CD1c-positive myeloid dendritic cell (primary cell): ENCODE measurements at regions not wholly inside any gene's neighbourhood (a gene's known extent, or its start where the extent isn't known, plus 50 kb on each side); places are given as distances from the start of the nearest gene placed in this dataset.
"Not testable (repeated sequence)": the region's sequence is repeated elsewhere in the genome, so short reads cannot be mapped to it uniquely, and the experiment has no call there.

ENCODE experiments used
- DNase-seq: peaks from one replicate; pipeline ENCODE4 v3.0.0-alpha.2; 2016; ENCODE audit errors: extremely low spot score

- DNase-seq, result peak; percentile 29
These were observed 68.7 kb upstream of the GOLGA8B start for GRCh38 chr15:34651997-34652725.

GRCh38 chr15:34650177-34650576, 66.7 kb upstream of the GOLGA8B start:
- peak; percentile 21 for DNase-seq

- DNase-seq, result no peak
These were observed 64.8 kb upstream of the GOLGA8B start for GRCh38 chr15:34648294-34648631.

GRCh38 chr15:34647569-34648293, 64.3 kb upstream of the GOLGA8B start:
- no peak for DNase-seq

GRCh38 chr15:34646918-34647317, 63.5 kb upstream of the GOLGA8B start:
- no peak for DNase-seq

GRCh38 chr15:34644851-34645250, 61.4 kb upstream of the GOLGA8B start:
- no peak for DNase-seq

- DNase-seq, result no peak
These were observed 60.6 kb upstream of the GOLGA8B start for GRCh38 chr15:34644061-34644460.

- DNase-seq, result no peak
These were observed 58.8 kb upstream of the GOLGA8B start for GRCh38 chr15:34642247-34642646.

GRCh38 chr15:34640661-34641060, 57.2 kb upstream of the GOLGA8B start:
- no peak for DNase-seq

GRCh38 chr15:34637305-34637704, 53.9 kb upstream of the GOLGA8B start:
- DNase-seq, result no peak

- not testable (repeated sequence) for DNase-seq
These were observed 50.2 kb upstream of the GOLGA8B start for GRCh38 chr15:34633602-34634001.
